ENCODE measurements at regions not wholly inside any gene's neighbourhood (a gene's known extent, or its start where the extent isn't known, plus 50 kb on each side); places are given as distances from the start of the nearest gene placed in this dataset.

DNA sequence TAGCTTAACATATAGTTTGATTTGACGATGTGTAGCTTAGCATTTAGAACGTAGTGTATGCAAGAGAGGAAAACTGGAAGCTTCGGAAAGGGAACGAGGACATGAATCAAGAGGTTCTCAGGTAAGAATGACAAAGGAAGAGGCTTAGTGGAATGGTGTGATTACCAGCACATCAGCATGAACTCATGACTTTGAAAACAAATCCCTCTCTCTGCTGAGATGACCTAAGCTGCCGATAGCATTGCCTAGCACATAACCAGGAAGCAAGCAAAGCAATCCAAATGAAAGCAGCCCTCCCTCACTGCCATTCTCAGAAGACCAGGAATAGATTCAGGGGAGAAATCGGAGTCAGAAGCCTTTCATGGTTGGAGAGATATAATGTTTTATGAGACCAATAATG is 51.3 kb upstream of the CCL1 start:
- DNase-seq, result no peak

DNA sequence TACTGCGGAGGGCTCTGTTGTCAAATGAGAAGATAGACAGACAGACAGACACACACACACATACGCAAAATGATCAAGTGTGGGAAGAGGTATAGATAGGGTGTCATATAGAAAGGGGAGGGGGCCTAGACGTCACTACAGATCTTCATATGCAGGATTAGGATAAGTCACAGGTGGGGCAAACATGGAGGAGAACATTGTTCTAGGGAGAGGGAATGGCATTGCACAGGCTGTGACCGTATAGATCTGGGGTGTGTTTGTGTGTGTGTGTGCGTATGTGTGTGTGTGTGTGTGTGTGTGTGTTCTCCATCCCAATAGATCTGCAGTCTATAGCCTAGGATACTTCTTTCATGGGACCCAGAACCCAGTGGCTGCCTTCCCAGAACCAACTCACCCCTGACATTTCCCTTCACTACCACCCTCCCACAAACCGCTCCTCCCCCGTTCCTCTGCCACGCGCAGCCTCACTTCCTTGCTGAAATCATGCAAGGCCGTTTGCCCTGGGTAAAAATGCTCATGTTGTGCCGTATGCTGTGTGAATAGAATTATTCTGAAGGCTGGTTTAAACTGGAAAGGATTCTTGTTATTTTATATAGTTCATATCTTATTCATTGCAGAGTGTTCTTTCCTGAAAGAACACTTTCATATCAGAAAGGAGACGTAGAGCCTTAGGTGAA is 50.5 kb upstream of the CCL1 start:
- no peak for DNase-seq

DNA sequence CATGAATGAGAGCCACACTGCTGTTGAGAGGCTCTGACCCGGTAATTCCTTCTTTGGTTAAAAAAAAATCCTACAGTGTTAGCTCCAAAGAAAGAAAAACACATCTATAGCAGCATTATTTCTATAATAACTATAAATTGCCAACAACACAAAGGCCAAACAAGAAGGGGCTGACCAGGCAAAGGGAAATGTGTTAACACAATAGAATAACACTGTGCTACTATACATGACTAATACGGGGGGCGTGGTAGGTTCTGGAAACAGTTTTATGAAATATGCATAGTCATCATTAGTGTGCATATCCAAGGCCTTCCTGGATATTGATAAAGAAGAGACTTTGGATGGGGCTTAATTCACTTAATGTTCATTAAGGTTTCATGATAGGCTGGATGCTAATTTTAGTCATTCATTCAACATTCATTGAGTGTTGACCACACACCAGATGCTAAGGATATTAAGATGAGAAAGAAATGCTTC is 50.0 kb upstream of the CCL1 start:
- no peak for DNase-seq

Measured in activated CD4-positive, alpha-beta T cell treated with anti-CD3 and anti-CD28 coated beads for 4 hours (primary cell).